ENCODE measurements at regions not wholly inside any gene's neighbourhood (a gene's known extent, or its start where the extent isn't known, plus 50 kb on each side); places are given as distances from the start of the nearest gene placed in this dataset.
A peak's percentile ranks its signal among the peaks of the same experiment; 100 is the strongest.

GRCh38 chr4:135510582-135510981, 1309.0 kb upstream of the PABPC4L start:
- no peaks in the 10 kb centered on the region for H3K4me1 ChIP-seq (ENCODE audit: insufficient read depth, low read length)
- H3K27me3 ChIP-seq (ENCODE audit: insufficient read depth, low read length) = no peaks in the 10 kb centered on the region
- H3K27ac Mint-ChIP-seq = no peak overlapping the region
- H3K4me3 ChIP-seq (ENCODE audit: low read length in 2 of 2) = no peak overlapping the region
- peaks cover 0 to 19% (median under 1%) of the 10 kb centered on the region in 8 donors for H3K9me3 Mint-ChIP-seq
- CTCF ChIA-PET (ENCODE audit: partially characterized antibody) = no interaction called here
- no peak overlapping the region for H3K27ac ChIP-seq (ENCODE audit: low read depth, low read length)
- no peaks in the 10 kb centered on the region for H3K4me1 Mint-ChIP-seq
- POLR2A ChIA-PET (ENCODE audit: partially characterized antibody) = no interaction called here
- H3K36me3 Mint-ChIP-seq = no peaks in the 10 kb centered on the region
- intact Hi-C loops (cut with micrococcal nuclease) = no loop called here
- no peaks in the 10 kb centered on the region for H3K27me3 Mint-ChIP-seq
- H3K4me3 Mint-ChIP-seq = no peak overlapping the region
- peak in 1 of 5 donors; percentile 20 for DNase-seq
- H3K9me3 ChIP-seq (ENCODE audit: control insufficient read depth in 1 of 2, low read length in 2 of 2) = no peaks in the 10 kb centered on the region
- H3K36me3 ChIP-seq (ENCODE audit: insufficient read depth, low read length) = no peaks in the 10 kb centered on the region

GRCh38 chr4:135508006-135508714, 1306.6 kb upstream of the PABPC4L start:
- no peak overlapping the region for H3K4me3 Mint-ChIP-seq
- no peaks in the 10 kb centered on the region for H3K27me3 ChIP-seq (ENCODE audit: insufficient read depth, low read length)
- ChIA-PET POLR2A (ENCODE audit: partially characterized antibody) (no interaction called here), CTCF (ENCODE audit: partially characterized antibody) (no interaction called here)
- H3K36me3 ChIP-seq (ENCODE audit: insufficient read depth, low read length) = no peaks in the 10 kb centered on the region
- H3K27ac Mint-ChIP-seq = no peak overlapping the region
- no peaks in the 10 kb centered on the region for H3K9me3 ChIP-seq (ENCODE audit: control insufficient read depth in 1 of 2, low read length in 2 of 2)
- no peaks in the 10 kb centered on the region for H3K36me3 Mint-ChIP-seq
- H3K4me1 ChIP-seq (ENCODE audit: insufficient read depth, low read length) = no peaks in the 10 kb centered on the region
- H3K27me3 Mint-ChIP-seq = no peaks in the 10 kb centered on the region
- no peak overlapping the region for H3K27ac ChIP-seq (ENCODE audit: low read depth, low read length)
- no peaks in the 10 kb centered on the region for H3K4me1 Mint-ChIP-seq
- intact Hi-C loops (cut with micrococcal nuclease) = no loop called here
- no peak for DNase-seq
- H3K4me3 ChIP-seq (ENCODE audit: low read length in 2 of 2) = no peak overlapping the region
- H3K9me3 Mint-ChIP-seq = peaks cover 0 to 19% (median under 1%) of the 10 kb centered on the region in 8 donors

- no peak overlapping the region for H3K27ac Mint-ChIP-seq
- H3K36me3 ChIP-seq (ENCODE audit: insufficient read depth, low read length) = no peaks in the 10 kb centered on the region
- no peak overlapping the region for H3K27ac ChIP-seq (ENCODE audit: low read depth, low read length)
- H3K4me3 Mint-ChIP-seq = no peak overlapping the region
- no peak overlapping the region for H3K4me3 ChIP-seq (ENCODE audit: low read length in 2 of 2)
- no peaks in the 10 kb centered on the region for H3K36me3 Mint-ChIP-seq
- no peak for DNase-seq
- CTCF ChIA-PET (ENCODE audit: partially characterized antibody) = no interaction called here
- no peaks in the 10 kb centered on the region for H3K4me1 ChIP-seq (ENCODE audit: insufficient read depth, low read length)
- no peaks in the 10 kb centered on the region for H3K4me1 Mint-ChIP-seq
- H3K9me3 Mint-ChIP-seq = peaks cover 3 to 23% (median 10%) of the 10 kb centered on the region in 8 donors
- H3K27me3 ChIP-seq (ENCODE audit: insufficient read depth, low read length) = no peaks in the 10 kb centered on the region
- H3K9me3 ChIP-seq (ENCODE audit: control insufficient read depth in 1 of 2, low read length in 2 of 2) = no peaks in the 10 kb centered on the region
- POLR2A ChIA-PET (ENCODE audit: partially characterized antibody) = no interaction called here
- intact Hi-C loops (cut with micrococcal nuclease) = no loop called here
- H3K27me3 Mint-ChIP-seq = no peaks in the 10 kb centered on the region
Measured at GRCh38 chr4:135497563-135498152, 1296.1 kb upstream of the PABPC4L start.

- H3K36me3 ChIP-seq (ENCODE audit: insufficient read depth, low read length) = no peaks in the 10 kb centered on the region
- Mint-ChIP-seq H3K27ac (no peak overlapping the region), H3K27me3 (no peaks in the 10 kb centered on the region), H3K9me3 (peaks cover 0 to 20% (median 8%) of the 10 kb centered on the region in 8 donors), H3K36me3 (no peaks in the 10 kb centered on the region), H3K4me1 (no peaks in the 10 kb centered on the region), H3K4me3 (no peak overlapping the region)
- no peak for DNase-seq
- no peak overlapping the region for H3K4me3 ChIP-seq (ENCODE audit: low read length in 2 of 2)
- POLR2A ChIA-PET (ENCODE audit: partially characterized antibody) = no interaction called here
- intact Hi-C loops (cut with micrococcal nuclease) = no loop called here
- no peaks in the 10 kb centered on the region for H3K9me3 ChIP-seq (ENCODE audit: control insufficient read depth in 1 of 2, low read length in 2 of 2)
- no peaks in the 10 kb centered on the region for H3K27me3 ChIP-seq (ENCODE audit: insufficient read depth, low read length)
- no peaks in the 10 kb centered on the region for H3K4me1 ChIP-seq (ENCODE audit: insufficient read depth, low read length)
- CTCF ChIA-PET (ENCODE audit: partially characterized antibody) = no interaction called here
- no peak overlapping the region for H3K27ac ChIP-seq (ENCODE audit: low read depth, low read length)
Measured at GRCh38 chr4:135492439-135492838, 1290.8 kb upstream of the PABPC4L start.

GRCh38 chr4:135485371-135485770, 1283.8 kb upstream of the PABPC4L start:
- no peaks in the 10 kb centered on the region for H3K27me3 Mint-ChIP-seq
- no peaks in the 10 kb centered on the region for H3K4me1 Mint-ChIP-seq
- POLR2A ChIA-PET (ENCODE audit: partially characterized antibody) = no interaction called here
- Histone ChIP-seq H3K9me3 (ENCODE audit: control insufficient read depth in 1 of 2, low read length in 2 of 2) (no peaks in the 10 kb centered on the region), H3K4me3 (ENCODE audit: low read length in 2 of 2) (no peak overlapping the region), H3K27me3 (ENCODE audit: insufficient read depth, low read length) (no peaks in the 10 kb centered on the region), H3K36me3 (ENCODE audit: insufficient read depth, low read length) (no peaks in the 10 kb centered on the region), H3K27ac (ENCODE audit: low read depth, low read length) (no peak overlapping the region), H3K4me1 (ENCODE audit: insufficient read depth, low read length) (no peaks in the 10 kb centered on the region)
- intact Hi-C loops (cut with micrococcal nuclease) = no loop called here
- no peak overlapping the region for H3K4me3 Mint-ChIP-seq
- no peaks in the 10 kb centered on the region for H3K36me3 Mint-ChIP-seq
- no peak overlapping the region for H3K27ac Mint-ChIP-seq
- peaks cover 0 to 7% (median 2%) of the 10 kb centered on the region in 8 donors for H3K9me3 Mint-ChIP-seq
- no peak for DNase-seq
- CTCF ChIA-PET (ENCODE audit: partially characterized antibody) = no interaction called here

- Histone ChIP-seq H3K9me3 (ENCODE audit: control insufficient read depth in 1 of 2, low read length in 2 of 2) (no peaks in the 10 kb centered on the region), H3K4me1 (ENCODE audit: insufficient read depth, low read length) (no peaks in the 10 kb centered on the region), H3K36me3 (ENCODE audit: insufficient read depth, low read length) (no peaks in the 10 kb centered on the region), H3K4me3 (ENCODE audit: low read length in 2 of 2) (no peak overlapping the region), H3K27me3 (ENCODE audit: insufficient read depth, low read length) (no peaks in the 10 kb centered on the region), H3K27ac (ENCODE audit: low read depth, low read length) (no peak overlapping the region)
- no peak overlapping the region for H3K4me3 Mint-ChIP-seq
- no peak overlapping the region for H3K27ac Mint-ChIP-seq
- no peaks in the 10 kb centered on the region for H3K36me3 Mint-ChIP-seq
- ChIA-PET POLR2A (ENCODE audit: partially characterized antibody) (no interaction called here), CTCF (ENCODE audit: partially characterized antibody) (no interaction called here)
- H3K9me3 Mint-ChIP-seq = peaks cover 0 to 15% (median 11%) of the 10 kb centered on the region in 8 donors
- intact Hi-C loops (cut with micrococcal nuclease) = no loop called here
- H3K27me3 Mint-ChIP-seq = no peaks in the 10 kb centered on the region
- no peaks in the 10 kb centered on the region for H3K4me1 Mint-ChIP-seq
- no peak for DNase-seq
Measured at GRCh38 chr4:135476272-135476671, 1274.7 kb upstream of the PABPC4L start.

- no peaks in the 10 kb centered on the region for H3K9me3 ChIP-seq (ENCODE audit: control insufficient read depth in 1 of 2, low read length in 2 of 2)
- H3K4me1 ChIP-seq (ENCODE audit: insufficient read depth, low read length) = no peaks in the 10 kb centered on the region
- no peak overlapping the region for H3K4me3 ChIP-seq (ENCODE audit: low read length in 2 of 2)
- H3K27ac ChIP-seq (ENCODE audit: low read depth, low read length) = no peak overlapping the region
- Mint-ChIP-seq H3K4me1 (no peaks in the 10 kb centered on the region), H3K27ac (no peak overlapping the region), H3K4me3 (no peak overlapping the region), H3K36me3 (no peaks in the 10 kb centered on the region), H3K27me3 (no peaks in the 10 kb centered on the region), H3K9me3 (peaks cover 0 to 10% (median 7%) of the 10 kb centered on the region in 8 donors)
- no peak for DNase-seq
- H3K36me3 ChIP-seq (ENCODE audit: insufficient read depth, low read length) = no peaks in the 10 kb centered on the region
- ChIA-PET CTCF (ENCODE audit: partially characterized antibody) (no interaction called here), POLR2A (ENCODE audit: partially characterized antibody) (no interaction called here)
- H3K27me3 ChIP-seq (ENCODE audit: insufficient read depth, low read length) = no peaks in the 10 kb centered on the region
- intact Hi-C loops (cut with micrococcal nuclease) = no loop called here
Measured at GRCh38 chr4:135464311-135464710, 1262.7 kb upstream of the PABPC4L start.
